ENCODE measurements at regions not wholly inside any gene's neighbourhood (a gene's known extent, or its start where the extent isn't known, plus 50 kb on each side); places are given as distances from the start of the nearest gene placed in this dataset.

DNA sequence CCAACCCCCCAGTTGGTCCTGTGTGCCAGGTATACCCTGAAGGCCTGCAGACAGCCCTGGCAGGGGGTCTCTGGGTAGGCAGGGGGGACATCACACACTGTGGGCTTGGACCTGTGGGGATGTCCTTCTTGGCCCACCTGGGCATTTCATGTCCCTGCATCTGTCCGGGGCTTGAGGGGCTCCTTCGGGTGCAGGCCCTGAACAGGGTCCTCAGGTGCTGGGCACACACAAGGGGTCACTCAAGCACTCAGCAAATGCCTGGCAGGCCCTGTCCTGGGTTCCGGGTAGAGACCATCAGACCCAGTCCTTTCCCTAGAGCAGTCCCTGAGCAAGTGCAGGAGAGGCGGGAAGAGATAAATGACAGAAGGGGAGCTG is 70.5 kb upstream of the WNT11 start:
- Mint-ChIP-seq H3K9me3 (no peaks in the 10 kb centered on the region), H3K4me1 (ENCODE audit: low read depth) (no peaks in the 10 kb centered on the region), H3K27ac (no peak overlapping the region), H3K4me3 (no peak overlapping the region), H3K27me3 (no peaks in the 10 kb centered on the region), H3K36me3 (ENCODE audit: low read depth) (no peaks in the 10 kb centered on the region)
- intact Hi-C loops (cut with micrococcal nuclease) = no loop called here
- DNase-seq = no peak
- ChIA-PET POLR2A (no interaction called here), CTCF (no interaction called here)
- ATAC-seq = no peak
- TF ChIP-seq, protein P1, sequence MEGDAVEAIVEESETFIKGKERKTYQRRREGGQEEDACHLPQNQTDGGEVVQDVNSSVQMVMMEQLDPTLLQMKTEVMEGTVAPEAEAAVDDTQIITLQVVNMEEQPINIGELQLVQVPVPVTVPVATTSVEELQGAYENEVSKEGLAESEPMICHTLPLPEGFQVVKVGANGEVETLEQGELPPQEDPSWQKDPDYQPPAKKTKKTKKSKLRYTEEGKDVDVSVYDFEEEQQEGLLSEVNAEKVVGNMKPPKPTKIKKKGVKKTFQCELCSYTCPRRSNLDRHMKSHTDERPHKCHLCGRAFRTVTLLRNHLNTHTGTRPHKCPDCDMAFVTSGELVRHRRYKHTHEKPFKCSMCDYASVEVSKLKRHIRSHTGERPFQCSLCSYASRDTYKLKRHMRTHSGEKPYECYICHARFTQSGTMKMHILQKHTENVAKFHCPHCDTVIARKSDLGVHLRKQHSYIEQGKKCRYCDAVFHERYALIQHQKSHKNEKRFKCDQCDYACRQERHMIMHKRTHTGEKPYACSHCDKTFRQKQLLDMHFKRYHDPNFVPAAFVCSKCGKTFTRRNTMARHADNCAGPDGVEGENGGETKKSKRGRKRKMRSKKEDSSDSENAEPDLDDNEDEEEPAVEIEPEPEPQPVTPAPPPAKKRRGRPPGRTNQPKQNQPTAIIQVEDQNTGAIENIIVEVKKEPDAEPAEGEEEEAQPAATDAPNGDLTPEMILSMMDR (IDR thresholded peaks at IDR 0.05) = no peak

DNA sequence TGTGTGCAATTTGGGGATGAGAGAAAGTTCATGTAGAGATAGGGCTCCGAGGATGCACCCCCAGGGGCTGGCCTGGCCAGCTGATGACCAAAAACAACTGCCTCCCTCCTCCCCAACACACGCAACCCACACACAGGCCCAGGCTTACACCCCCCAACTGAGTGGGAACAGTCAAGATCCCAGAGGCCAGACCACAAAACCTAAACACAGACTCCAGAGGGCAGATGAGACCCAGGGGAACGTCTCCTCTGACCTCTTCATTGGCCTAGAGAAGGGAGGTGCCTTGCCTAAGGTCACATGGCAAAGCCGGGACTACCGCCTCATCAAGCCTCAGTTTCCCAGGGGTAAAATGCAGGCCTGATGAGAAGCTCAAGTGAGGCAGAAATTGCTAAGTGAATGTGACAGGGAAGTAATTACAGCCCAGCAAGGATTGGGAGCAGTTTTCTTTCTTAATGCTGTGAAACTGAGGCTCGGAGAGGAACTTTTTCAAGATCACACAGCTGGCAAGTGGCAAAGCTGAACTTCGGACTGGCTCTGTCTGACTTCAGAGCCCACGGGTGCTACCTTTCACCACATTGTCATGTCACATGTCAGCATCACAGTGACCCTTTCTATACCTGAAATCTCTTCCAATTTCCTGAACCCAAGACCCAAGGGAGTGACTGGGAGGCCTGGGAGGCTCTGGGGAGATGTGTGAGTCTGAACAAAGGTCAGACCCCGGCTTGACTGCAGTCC is 69.9 kb upstream of the WNT11 start:
- Mint-ChIP-seq H3K36me3 (ENCODE audit: low read depth) (no peaks in the 10 kb centered on the region), H3K27ac (no peak overlapping the region), H3K27me3 (no peaks in the 10 kb centered on the region), H3K4me1 (ENCODE audit: low read depth) (no peaks in the 10 kb centered on the region), H3K9me3 (no peaks in the 10 kb centered on the region), H3K4me3 (no peak overlapping the region)
- ChIA-PET POLR2A (no interaction called here), CTCF (no interaction called here)
- ATAC-seq = no peak
- DNase-seq = no peak
- intact Hi-C loops (cut with micrococcal nuclease) = no loop called here
- TF ChIP-seq, protein P1 (IDR thresholded peaks at IDR 0.05) = no peak

DNA sequence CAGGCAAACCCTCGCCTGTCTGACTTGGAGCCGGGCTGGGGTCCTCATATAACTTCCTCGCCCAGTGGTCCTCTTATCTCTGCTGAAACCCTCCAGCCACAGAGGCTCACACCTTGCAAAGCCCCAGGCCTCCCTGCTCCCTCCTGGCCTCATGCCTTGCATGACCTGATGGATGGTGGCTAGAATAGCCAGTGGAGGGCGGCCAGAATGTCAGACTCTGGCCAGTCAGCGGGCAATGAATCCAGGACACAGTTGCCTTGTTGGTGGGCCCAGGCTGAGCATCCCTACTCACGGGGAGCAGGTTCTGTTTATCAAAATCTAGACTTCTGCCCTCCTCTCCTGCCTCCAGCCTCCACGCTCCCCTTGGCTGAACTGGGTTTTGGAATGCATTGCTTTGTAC is 69.1 kb upstream of the WNT11 start:
- no peak overlapping the region for H3K27ac Mint-ChIP-seq
- H3K9me3 Mint-ChIP-seq = no peaks in the 10 kb centered on the region
- no peaks in the 10 kb centered on the region for H3K27me3 Mint-ChIP-seq
- ChIA-PET CTCF (no interaction called here), POLR2A (no interaction called here)
- no peak for ATAC-seq
- H3K4me1 Mint-ChIP-seq (ENCODE audit: low read depth) = no peaks in the 10 kb centered on the region
- intact Hi-C loops (cut with micrococcal nuclease) = no loop called here
- TF ChIP-seq, protein P1 (IDR thresholded peaks at IDR 0.05) = no peak
- H3K4me3 Mint-ChIP-seq = no peak overlapping the region
- H3K36me3 Mint-ChIP-seq (ENCODE audit: low read depth) = no peaks in the 10 kb centered on the region
- no peak for DNase-seq

DNA sequence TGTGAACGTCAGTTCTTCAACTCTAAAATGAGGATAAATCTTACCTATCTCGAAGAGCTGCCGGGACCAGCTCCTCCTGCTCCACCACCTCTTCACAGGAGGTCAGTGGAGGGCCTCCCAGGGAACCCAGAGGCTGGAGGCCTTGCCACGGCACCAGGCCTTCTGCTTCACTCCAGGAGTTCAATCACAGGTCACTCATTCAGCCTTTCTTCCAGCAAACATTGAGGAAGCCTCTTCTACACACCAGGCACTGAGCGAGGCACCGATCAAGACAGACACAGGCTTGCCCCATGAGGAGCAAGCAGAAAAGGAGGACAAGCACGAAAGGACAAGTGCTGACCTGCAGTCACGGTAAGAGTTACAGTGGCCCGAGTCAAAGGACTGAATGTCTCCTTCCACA is 64.8 kb upstream of the WNT11 start:
- H3K27ac Mint-ChIP-seq = no peak overlapping the region
- TF ChIP-seq, protein P1 (IDR thresholded peaks at IDR 0.05) = no peak
- no peaks in the 10 kb centered on the region for H3K4me1 Mint-ChIP-seq (ENCODE audit: low read depth)
- H3K9me3 Mint-ChIP-seq = no peaks in the 10 kb centered on the region
- DNase-seq (no peak), ATAC-seq (no peak)
- H3K36me3 Mint-ChIP-seq (ENCODE audit: low read depth) = no peaks in the 10 kb centered on the region
- ChIA-PET POLR2A (no interaction called here), CTCF (interaction anchor here (1.4 kb wide), 1 partner anchor 48 kb away, joined by 4 read pairs; no protein-coding TSS in a partner anchor)
- H3K4me3 Mint-ChIP-seq = no peak overlapping the region
- intact Hi-C loops (cut with micrococcal nuclease) = no loop called here
- H3K27me3 Mint-ChIP-seq = peaks cover 2% of the 10 kb centered on the region

DNA sequence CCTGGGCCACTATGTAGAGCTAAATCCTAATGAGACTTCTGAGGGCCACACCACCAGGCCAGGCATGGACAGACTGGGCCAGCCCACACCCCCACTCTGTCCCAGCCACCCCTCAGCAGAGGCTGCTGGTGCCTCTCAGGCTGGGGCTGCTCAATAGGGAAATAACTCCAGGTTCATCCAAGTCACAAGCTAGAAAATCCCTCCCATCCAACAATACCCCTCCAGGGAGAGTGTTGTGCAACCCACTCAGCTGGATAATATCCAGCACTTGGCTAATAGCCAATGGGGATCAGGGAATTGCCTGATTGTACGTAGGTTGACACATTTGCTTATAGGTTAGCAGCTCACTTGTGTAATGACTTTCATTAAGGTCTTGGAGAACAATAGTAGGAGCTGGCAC is 64.1 kb upstream of the WNT11 start:
- H3K27me3 Mint-ChIP-seq = peaks cover 2% of the 10 kb centered on the region
- ChIA-PET CTCF (interaction anchor here (1.4 to 1.8 kb wide), 2 partner anchors 49 to 63 kb away, joined by 4 to 8 read pairs; no protein-coding TSS in a partner anchor), POLR2A (no interaction called here)
- intact Hi-C loops (cut with micrococcal nuclease) = no loop called here
- no peak overlapping the region for H3K27ac Mint-ChIP-seq
- no peak for ATAC-seq
- H3K9me3 Mint-ChIP-seq = no peaks in the 10 kb centered on the region
- no peaks in the 10 kb centered on the region for H3K4me1 Mint-ChIP-seq (ENCODE audit: low read depth)
- no peak overlapping the region for H3K4me3 Mint-ChIP-seq
- H3K36me3 Mint-ChIP-seq (ENCODE audit: low read depth) = no peaks in the 10 kb centered on the region
- TF ChIP-seq, protein P1 (IDR thresholded peaks at IDR 0.05) = no peak
- DNase-seq = no peak

Measured in activated CD8-positive, alpha-beta T cell treated with anti-CD3 and anti-CD28 coated beads for 36 hours (primary cell).